GM21825 (cell line): ENCODE measurements at regions not wholly inside any gene's neighbourhood (a gene's known extent, or its start where the extent isn't known, plus 50 kb on each side); places are given as distances from the start of the nearest gene placed in this dataset.
A peak's percentile ranks its signal among the peaks of the same experiment; 100 is the strongest.

Experiments used
- ATAC-seq: cut with Tn5 transposase; IDR thresholded peaks from one replicate; pipeline ENCODE4 v1.9.1; 2021; ENCODE audit warnings: mild to moderate bottlenecking, moderate library complexity; ENCODE audit not compliant: unreplicated experiment

- ATAC-seq, result no peak
Observed at GRCh38 chr3:69446402-69447072, 60.6 kb upstream of the FRMD4B start.

- no peak for ATAC-seq
Observed at GRCh38 chr3:69445498-69445897, 59.6 kb upstream of the FRMD4B start.

- no peak for ATAC-seq
Observed at GRCh38 chr3:69445024-69445423, 59.1 kb upstream of the FRMD4B start.

DNA sequence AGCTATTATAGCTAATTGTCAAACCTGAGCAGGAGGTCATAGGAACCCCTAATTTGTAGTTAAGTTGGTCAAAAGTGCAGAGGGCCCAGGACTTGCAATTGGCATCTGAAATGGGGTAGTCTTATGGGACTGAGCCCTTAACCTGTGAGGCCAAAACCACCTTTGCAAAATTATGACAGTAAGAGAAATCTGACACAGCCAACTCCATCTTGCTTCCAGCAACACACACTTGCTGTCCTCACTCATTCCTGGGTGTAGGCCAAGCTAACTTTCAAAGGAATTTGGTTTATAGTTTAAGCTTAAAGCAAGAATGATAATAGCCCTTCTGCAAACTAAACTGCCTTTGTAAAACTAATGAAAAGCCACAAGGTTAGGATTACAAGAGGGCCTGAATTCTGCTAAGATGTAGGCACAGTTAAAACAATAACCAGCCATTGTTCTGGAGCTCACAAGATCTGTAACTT is 57.6 kb upstream of the FRMD4B start:
- ATAC-seq, result no peak

DNA sequence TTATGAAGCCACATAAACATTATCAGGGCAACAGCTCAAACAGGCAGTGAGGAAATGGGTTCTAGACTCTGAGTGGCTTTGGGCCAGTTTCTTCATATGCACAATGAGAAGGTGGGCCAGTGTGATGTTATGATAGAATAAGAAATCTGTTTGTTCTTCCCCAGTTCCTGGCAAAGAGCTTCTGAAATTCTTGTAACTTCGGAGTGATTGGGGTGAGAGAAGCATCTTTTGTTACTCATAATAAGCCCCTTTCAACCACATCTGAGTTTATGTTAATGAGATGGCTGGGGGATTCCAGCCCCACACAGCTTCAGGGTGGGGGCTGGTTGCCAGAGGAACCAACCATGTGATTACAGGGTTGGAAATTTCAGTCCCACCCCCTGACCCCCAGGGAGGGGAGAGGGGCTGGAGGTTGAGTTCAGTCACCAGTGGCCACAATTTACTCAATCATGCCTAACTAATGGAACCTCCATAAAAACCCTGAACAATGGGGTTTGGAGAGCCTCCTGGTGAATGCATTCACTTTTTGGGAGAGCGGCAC is 57.0 kb upstream of the FRMD4B start:
- no peak for ATAC-seq

GRCh38 chr3:69441732-69442131 is 55.8 kb upstream of the FRMD4B start:
- ATAC-seq, result no peak

GRCh38 chr3:69441040-69441439 is 55.2 kb upstream of the FRMD4B start:
- no peak for ATAC-seq

- no peak for ATAC-seq
Observed at GRCh38 chr3:69439643-69440270, 53.9 kb upstream of the FRMD4B start.

DNA sequence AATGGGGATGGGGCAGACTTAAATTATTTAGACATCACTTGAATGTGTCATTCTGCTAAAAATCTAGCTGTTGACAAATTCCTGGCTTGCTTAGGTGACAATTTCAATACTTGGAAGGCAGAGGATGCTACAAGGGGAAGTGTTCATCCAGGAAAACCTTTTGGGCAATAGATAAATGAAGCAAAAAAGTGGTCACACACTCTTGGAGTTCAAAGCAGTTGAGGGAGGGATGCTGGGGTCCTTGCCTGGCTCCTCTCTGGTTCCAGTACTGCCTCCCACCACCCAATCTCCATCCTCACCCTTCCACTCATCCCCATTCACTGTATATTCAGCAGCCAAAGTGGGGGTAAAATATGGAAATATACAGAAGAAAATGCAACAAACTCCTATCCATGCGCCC is 52.6 kb upstream of the FRMD4B start:
- ATAC-seq, result no peak

GRCh38 chr3:69435274-69436265 is 49.7 kb upstream of the FRMD4B start:
- peak; percentile 41 for ATAC-seq
